ENCODE measurements at regions not wholly inside any gene's neighbourhood (a gene's known extent, or its start where the extent isn't known, plus 50 kb on each side); places are given as distances from the start of the nearest gene placed in this dataset.

DNA sequence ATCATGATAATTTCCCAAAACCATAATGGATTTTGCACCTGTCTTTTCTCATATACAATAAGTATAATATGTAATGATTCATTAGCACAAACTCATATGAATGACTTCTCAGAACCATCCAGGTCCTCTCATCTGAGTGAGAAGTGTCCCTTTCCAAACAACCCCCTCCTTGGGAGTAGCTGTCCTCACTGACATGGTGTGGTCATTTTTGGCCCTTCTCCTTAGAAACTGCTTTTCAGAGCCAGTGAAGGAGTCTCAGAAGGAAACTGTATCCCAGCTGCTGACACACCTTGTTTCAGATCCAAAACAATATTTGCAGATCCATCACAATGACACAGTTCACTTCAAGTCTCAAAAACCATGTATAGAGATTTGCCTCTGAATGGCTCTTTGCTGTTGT is 95.5 kb downstream of the MIS18A start:
- no peak for DNase-seq

- no peak for DNase-seq
Observed at GRCh38 chr21:32182449-32182848, 96.4 kb downstream of the MIS18A start.

- DNase-seq: no peak
Observed at GRCh38 chr21:32181457-32181856, 97.4 kb downstream of the MIS18A start.

GRCh38 chr21:32174819-32175218 is 104.0 kb downstream of the MIS18A start:
- DNase-seq: no peak

GRCh38 chr21:32173121-32173724 is 105.6 kb downstream of the MIS18A start:
- DNase-seq: no peak

GRCh38 chr21:32172106-32172505 is 106.7 kb downstream of the MIS18A start:
- DNase-seq: no peak

- no peak for DNase-seq
Observed at GRCh38 chr21:32167513-32167912, 111.3 kb downstream of the MIS18A start.

DNA sequence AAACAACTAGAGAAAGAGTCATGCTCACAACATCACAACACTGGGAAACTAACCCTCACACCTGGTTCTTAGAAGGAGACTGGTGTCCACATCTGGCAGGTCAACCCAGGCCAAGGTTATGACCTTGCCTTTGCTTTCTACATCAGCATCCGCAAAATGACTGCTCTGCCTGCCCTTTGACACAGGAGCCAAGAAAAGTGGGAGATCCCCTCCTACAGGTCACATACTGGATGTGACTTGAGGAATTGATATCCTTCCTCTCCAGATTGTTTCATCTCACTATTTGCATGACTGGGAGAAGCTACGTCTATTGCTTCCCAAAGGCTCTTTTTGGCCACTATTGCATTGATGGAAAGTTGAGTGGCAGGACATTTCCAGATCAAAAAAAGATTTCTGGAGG is 115.5 kb downstream of the MIS18A start:
- DNase-seq: no peak

DNA sequence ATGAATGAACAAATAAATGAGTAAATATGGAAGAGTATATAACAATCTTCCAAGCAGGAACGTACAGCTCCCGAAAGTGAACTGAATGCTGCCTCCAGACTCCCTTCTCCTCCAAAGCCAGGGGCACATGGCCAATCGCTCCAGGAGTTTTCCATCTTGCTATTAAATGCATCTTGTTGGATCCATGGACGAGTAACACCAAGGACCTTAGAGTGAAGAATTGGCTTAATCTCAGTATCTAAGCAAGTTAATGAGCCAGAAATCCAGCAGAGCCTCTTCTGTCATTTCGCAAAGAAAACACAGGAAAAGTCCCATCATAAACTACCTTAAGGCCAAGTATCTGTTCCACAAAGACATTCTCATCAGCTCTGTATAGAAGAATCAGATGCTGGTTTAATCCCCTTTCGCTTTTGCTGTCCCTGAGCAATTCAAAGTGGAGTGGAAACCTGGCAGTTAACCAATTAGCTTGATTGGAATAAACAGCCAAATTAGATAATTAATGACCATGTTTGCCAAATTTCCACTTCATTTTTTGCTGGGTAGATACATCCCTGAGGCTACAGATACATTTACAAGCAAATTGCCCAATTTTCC is 116.0 kb downstream of the MIS18A start:
- DNase-seq: peak; percentile 69

GRCh38 chr21:32155226-32155625 is 123.6 kb downstream of the MIS18A start:
- DNase-seq: no peak

DNA sequence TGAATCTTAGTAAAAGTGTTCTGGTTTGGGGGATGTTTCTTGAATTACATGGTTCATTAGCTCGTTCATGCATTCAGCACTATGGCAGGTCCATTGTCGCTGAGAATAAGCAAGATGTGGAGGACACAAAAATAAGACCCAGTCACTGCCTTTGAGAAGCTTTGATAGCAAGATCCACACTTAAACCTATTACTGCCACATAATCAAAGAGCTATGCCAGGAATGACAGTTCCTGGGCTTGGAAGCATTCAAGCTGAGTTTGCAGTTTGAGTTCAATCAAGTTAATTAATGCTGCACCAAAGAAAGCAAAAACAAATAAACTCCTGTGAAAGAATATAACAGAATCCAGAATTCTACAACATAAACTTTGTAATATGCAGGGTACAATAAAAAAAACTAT is 131.8 kb downstream of the MIS18A start:
- DNase-seq: no peak

GRCh38 chr21:32144851-32145250 is 134.0 kb downstream of the MIS18A start:
- no peak for DNase-seq

GRCh38 chr21:32143241-32143939 is 135.5 kb downstream of the MIS18A start:
- DNase-seq: no peak

DNA sequence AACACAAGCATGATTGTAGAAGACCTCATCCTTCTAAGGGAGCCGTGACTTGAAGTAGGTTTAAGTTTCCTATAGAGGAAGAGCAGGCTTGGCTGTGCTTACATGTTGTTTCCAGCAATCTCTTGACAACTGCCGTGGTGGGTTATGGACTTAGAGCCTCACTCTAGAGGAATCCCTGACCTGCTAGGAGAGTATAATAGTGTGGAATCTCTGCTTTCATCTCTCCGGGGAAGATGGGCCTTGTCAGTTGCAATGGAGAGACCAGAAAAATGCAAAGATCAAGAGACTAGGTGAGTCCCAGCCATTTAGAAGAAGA is 137.6 kb downstream of the MIS18A start:
- no peak for DNase-seq

DNA sequence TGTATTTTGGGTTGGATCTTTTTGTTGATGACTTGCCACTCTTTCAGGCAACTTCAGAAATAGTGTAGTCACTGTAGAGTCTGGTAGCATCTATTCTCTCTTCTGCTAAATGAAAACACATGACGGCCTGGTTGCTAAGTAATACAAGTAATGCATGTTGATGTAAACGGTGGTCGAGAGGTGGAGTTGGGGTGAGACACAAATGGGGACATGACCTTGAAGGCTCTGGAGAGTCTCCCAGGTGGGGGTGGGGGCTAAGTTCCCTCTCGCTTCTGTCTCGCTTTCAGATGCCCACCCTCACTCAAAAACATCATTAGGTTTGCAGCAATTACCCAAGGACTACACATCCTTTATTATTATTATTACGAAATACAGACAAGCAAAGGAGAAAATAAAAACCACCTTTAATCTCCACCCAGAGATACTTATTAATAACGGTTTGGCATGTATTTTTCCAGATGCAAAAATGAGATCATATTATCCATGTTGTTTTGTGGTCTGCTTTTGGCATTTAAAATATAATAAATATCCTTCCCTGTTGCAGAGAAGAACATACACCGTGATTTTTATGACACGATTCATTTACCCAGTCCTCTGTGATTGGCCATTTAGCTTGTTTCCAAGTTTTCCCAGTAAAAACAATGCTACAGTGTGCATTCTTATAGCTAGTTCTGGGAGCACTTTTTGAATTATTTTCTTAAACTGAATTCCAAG is 138.1 kb downstream of the MIS18A start:
- DNase-seq: no peak

DNA sequence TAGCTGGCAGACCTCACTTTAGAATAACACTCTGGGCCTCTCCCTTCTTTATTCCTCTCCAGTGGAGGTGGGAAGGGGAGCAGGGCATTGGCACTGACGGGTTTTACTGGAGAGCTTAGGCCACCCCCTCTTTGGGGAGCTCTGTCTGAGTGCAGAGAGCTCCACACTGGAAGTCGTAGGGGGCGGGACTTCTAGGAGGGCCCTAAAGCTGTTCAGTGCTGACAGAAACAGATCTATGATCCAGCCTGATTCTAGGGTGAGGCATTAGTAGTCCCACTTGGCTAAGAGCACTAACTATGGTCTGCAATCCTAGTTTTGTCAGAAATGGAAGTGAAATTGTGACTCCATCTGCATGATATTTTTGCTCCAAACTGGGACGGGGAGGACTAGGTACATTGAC is 138.7 kb downstream of the MIS18A start:
- no peak for DNase-seq

DNA sequence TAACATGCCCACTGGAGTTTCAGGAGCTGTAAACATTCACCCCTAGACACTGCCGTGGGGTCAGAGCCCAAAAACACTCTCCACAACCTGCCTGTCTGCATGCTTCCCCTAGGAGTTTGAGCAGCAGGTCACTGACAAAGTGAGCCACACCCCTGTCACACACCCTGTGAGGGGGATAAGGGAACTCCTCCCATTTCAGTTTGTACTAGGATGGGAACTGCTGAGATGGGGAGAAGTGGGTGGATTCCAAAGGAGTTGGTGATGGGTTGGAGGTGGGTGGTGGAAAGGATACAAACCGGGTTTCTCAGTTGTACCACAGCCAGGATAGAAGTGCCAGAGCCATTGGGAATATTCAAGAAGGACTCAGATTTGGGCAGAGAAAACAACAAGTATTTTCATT is 140.2 kb downstream of the MIS18A start:
- DNase-seq: no peak

GRCh38 chr21:32137931-32138330 is 140.9 kb downstream of the MIS18A start:
- DNase-seq: no peak

GRCh38 chr21:32137266-32137665 is 141.6 kb downstream of the MIS18A start:
- DNase-seq: no peak

DNA sequence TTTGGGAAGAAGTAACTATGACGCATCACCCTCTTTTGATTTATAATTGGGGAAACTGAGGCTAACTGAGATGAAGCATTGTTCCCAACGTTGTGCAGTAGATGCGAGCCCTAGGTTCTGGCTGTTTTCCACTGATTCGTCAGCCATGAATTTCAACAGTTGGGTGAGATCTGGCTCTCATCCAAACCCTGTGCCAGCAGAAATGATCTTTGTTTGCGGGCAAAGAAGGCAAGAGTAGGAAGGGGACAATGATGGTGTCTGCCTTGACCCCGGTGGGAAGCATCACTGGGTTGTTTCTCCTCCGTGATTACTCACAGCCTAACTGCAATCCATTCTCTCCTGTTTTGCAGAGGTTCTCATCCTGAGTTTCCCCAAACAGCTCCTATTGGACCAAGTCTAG is 142.3 kb downstream of the MIS18A start:
- no peak for DNase-seq

DNA sequence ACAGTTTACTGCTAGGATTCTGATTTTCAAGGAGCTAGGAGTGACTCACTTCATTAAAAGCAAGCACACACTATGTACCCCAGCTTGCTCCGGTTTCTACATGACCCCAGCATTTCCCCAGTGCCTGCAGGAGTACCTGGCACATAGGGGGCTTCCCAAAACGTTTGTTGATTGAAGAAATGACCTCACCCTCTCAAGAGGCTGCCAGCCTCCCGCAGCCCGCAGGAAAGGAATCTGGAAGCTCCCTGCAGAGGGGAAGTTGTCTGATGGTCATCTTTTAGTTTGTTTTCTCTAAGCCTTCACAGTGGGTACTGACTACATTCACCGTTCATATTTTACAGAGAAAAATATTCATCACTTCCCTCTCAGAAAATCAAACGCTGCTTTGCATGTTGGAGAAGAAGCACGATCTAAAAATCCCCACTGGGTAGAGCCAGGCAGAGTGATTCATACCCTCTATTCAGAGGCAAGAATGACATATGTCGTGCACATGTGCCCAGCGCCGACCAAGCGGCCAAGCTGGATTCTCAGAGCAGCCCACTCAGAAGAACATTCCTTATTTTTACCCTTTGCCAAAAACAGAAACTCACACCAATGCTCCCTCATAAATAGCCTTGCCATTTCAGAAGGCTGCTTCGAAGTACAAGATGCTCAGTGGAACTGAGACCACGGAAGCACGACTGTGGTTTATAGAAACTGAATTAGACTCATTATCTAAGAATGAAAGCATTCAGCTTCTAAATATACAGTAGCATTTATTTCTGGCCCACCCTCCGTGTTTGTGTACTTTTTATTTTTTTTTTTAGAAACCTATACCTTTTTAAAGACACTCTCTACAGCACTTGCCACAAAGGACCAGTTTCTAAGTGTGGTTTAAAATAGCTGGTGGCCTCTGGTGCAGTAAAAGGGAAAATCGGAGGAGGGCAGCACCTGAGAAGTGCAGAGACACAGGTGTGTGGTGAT is 143.2 kb downstream of the MIS18A start:
- no peak for DNase-seq

- no peak for DNase-seq
Observed at GRCh38 chr21:32134441-32135130, 144.3 kb downstream of the MIS18A start.
